HEK293 (cell line): ENCODE measurements at regions not wholly inside any gene's neighbourhood (a gene's known extent, or its start where the extent isn't known, plus 50 kb on each side); places are given as distances from the start of the nearest gene placed in this dataset.
A peak's percentile ranks its signal among the peaks of the same experiment; 100 is the strongest.

Experiments
- CTCF ChIA-PET: fragments of 350-600 bp; formaldehyde crosslinking; extraction: SDS; loops from one replicate; lab custom pipeline; 2021; ENCODE audit warnings: antibody characterized with exemption; lab: Yijun Ruan, JAX
- POLR2A ChIA-PET: fragments of 300-600 bp; formaldehyde crosslinking; extraction: SDS; loops from one replicate; lab custom pipeline; 2020; ENCODE audit warnings: antibody characterized with exemption, inconsistent platforms; lab: Yijun Ruan, JAX
- H3K27ac ChIP-seq: fragments of 200-500 bp; sonication (Bioruptor generic); 2 replicates; pipeline ENCODE4 v1.5.1; 2014; ENCODE audit warnings: low read depth, low read length, control low read depth, inconsistent platforms; ENCODE audit errors: extremely low read depth
- H3K36me3 ChIP-seq, 2 experiments: fragments of 200-500 bp in 1 of 2; sonication (Bioruptor generic) in 1 of 2; 1 replicate in 1 of 2; 2 replicates in 1 of 2; pipeline ENCODE4 v1.5.1; 2014 to 2017; ENCODE audit warnings: inconsistent platforms in 2 of 2, low read length in 2 of 2; ENCODE audit not compliant: control insufficient read depth in 2 of 2, insufficient read depth in 1 of 2
- H3K4me1 ChIP-seq: fragments of 200-500 bp; sonication (Bioruptor generic); 2 replicates; pipeline ENCODE4 v1.5.1; 2014; ENCODE audit warnings: mild to moderate bottlenecking, low read length, inconsistent platforms; ENCODE audit not compliant: control insufficient read depth, insufficient read depth
- H3K4me3 ChIP-seq: 2 replicates; pipeline ENCODE4 v1.5.1; 2011; ENCODE audit warnings: low read depth, mild to moderate bottlenecking, control low read depth, low read length, moderate library complexity
- H3K9me3 ChIP-seq: fragments of 200-500 bp; sonication (Bioruptor generic); 2 replicates; pipeline ENCODE4 v1.5.1; 2014; ENCODE audit warnings: low read depth, low read length, inconsistent platforms; ENCODE audit not compliant: control insufficient read depth, insufficient read depth
- KLF8 ChIP-seq: fragments of 450-650 bp; formaldehyde crosslinking; IDR thresholded peaks from 2 replicates; pipeline ENCODE4 v1.5.1; 2016; ENCODE audit warnings: missing biosample characterization, missing genetic modification characterization
- PRDM6 ChIP-seq: fragments of 450-650 bp; formaldehyde crosslinking; IDR thresholded peaks from 2 replicates; pipeline ENCODE4 v1.5.1; 2017; ENCODE audit warnings: missing biosample characterization, missing genetic modification characterization
- REST ChIP-seq: fragments of 450-650 bp; formaldehyde crosslinking; IDR thresholded peaks from 2 replicates; pipeline ENCODE4 v1.5.1; 2016; ENCODE audit warnings: missing biosample characterization, missing genetic modification characterization
- ZBTB17 ChIP-seq: fragments of 450-650 bp; formaldehyde crosslinking; IDR thresholded peaks from 2 replicates; pipeline ENCODE4 v1.5.1; 2016; ENCODE audit warnings: missing biosample characterization, missing genetic modification characterization
- ZNF138 ChIP-seq: fragments of 450-650 bp; formaldehyde crosslinking; IDR thresholded peaks from 2 replicates; pipeline ENCODE4 v1.5.1; 2016; ENCODE audit warnings: missing biosample characterization, missing genetic modification characterization, borderline replicate concordance
- ZNF202 ChIP-seq: fragments of 450-650 bp; formaldehyde crosslinking; IDR thresholded peaks from 2 replicates; pipeline ENCODE4 v1.5.1; 2016; ENCODE audit warnings: missing biosample characterization, missing genetic modification characterization, borderline replicate concordance
- ZNF24 ChIP-seq: fragments of 450-650 bp; formaldehyde crosslinking; IDR thresholded peaks from 2 replicates; pipeline ENCODE4 v1.5.1; 2016; ENCODE audit warnings: missing biosample characterization, missing genetic modification characterization
- ZNF501 ChIP-seq: fragments of 450-650 bp; formaldehyde crosslinking; IDR thresholded peaks from 2 replicates; pipeline ENCODE4 v1.5.1; 2016; ENCODE audit warnings: missing biosample characterization, missing genetic modification characterization
- ZNF548 ChIP-seq: fragments of 450-650 bp; formaldehyde crosslinking; IDR thresholded peaks from 2 replicates; pipeline ENCODE4 v1.5.1; 2016; ENCODE audit warnings: missing biosample characterization, missing genetic modification characterization
- ZNF670 ChIP-seq: fragments of 450-650 bp; formaldehyde crosslinking; IDR thresholded peaks from 2 replicates; pipeline ENCODE4 v1.5.1; 2016; ENCODE audit warnings: missing biosample characterization, missing genetic modification characterization, low read depth
- ZNF791 ChIP-seq: fragments of 450-650 bp; formaldehyde crosslinking; IDR thresholded peaks from 2 replicates; pipeline ENCODE4 v1.5.1; 2016; ENCODE audit warnings: missing biosample characterization, missing genetic modification characterization
- TF ChIP-seq, protein P1 (sequence below): fragments of 450-650 bp; formaldehyde crosslinking; IDR thresholded peaks from 2 replicates; pipeline ENCODE4 v1.5.1; 2017; ENCODE audit warnings: missing biosample characterization, missing genetic modification characterization

GRCh38 chr3:72429589-72430353, 418.5 kb downstream of the SHQ1 start:
- Histone ChIP-seq H3K4me1 (peaks cover 11% of the 10 kb centered on the region), H3K9me3 (no peaks in the 10 kb centered on the region), H3K36me3 (no peaks in the 10 kb centered on the region), H3K4me3 (no peak overlapping the region), H3K27ac (no peak overlapping the region)
- TF ChIP-seq ZNF548 (tag by site-specific recombination) (no peak), REST (tag by site-specific recombination) (no peak)
- TF ChIP-seq, protein P1, sequence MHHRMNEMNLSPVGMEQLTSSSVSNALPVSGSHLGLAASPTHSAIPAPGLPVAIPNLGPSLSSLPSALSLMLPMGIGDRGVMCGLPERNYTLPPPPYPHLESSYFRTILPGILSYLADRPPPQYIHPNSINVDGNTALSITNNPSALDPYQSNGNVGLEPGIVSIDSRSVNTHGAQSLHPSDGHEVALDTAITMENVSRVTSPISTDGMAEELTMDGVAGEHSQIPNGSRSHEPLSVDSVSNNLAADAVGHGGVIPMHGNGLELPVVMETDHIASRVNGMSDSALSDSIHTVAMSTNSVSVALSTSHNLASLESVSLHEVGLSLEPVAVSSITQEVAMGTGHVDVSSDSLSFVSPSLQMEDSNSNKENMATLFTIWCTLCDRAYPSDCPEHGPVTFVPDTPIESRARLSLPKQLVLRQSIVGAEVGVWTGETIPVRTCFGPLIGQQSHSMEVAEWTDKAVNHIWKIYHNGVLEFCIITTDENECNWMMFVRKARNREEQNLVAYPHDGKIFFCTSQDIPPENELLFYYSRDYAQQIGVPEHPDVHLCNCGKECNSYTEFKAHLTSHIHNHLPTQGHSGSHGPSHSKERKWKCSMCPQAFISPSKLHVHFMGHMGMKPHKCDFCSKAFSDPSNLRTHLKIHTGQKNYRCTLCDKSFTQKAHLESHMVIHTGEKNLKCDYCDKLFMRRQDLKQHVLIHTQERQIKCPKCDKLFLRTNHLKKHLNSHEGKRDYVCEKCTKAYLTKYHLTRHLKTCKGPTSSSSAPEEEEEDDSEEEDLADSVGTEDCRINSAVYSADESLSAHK (tag by site-specific recombination) = peak; percentile 54; the same call in 1 of the 2 replicates
- ChIA-PET POLR2A (interaction anchor here (0.6 kb wide), 1 partner anchor 57 kb away, joined by 5 read pairs; no protein-coding TSS in a partner anchor), CTCF (interaction anchor here (0.6 kb wide), 1 partner anchor 31 kb away, joined by 3 read pairs; no protein-coding TSS in a partner anchor)

DNA sequence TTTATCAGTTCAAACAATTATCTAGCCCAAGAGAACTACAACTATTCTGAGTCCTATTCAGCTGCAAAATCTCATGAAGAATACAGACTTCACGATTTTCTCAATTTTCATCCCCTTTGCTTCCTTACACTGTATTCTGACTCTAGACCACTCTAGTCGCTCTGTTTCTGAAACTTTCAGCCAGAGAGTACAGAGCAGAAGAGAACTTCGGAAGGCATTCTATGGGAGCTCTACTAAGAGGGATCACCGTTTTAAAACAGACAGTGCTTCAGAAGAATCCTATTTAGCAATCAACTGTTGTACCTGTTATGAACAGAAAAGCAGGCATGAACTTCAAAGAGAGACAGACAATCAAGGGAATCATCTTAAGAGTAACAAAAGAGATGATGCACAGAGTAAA, 419.4 kb downstream of the SHQ1 start:
- peaks cover 11% of the 10 kb centered on the region for H3K4me1 ChIP-seq
- H3K4me3 ChIP-seq = no peak overlapping the region
- TF ChIP-seq ZBTB17 (peak; percentile 92), ZNF791 (tag by site-specific recombination) (no peak)
- H3K9me3 ChIP-seq = no peaks in the 10 kb centered on the region
- ChIA-PET CTCF (no interaction called here), POLR2A (no interaction called here)
- no peak overlapping the region for H3K27ac ChIP-seq
- H3K36me3 ChIP-seq = no peaks in the 10 kb centered on the region

GRCh38 chr3:72427624-72428023, 420.6 kb downstream of the SHQ1 start:
- POLR2A ChIA-PET = no interaction called here
- H3K27ac ChIP-seq = no peak overlapping the region

More at GRCh38 chr3:72427624-72428023, 420.6 kb downstream of the SHQ1 start:
- peaks cover 11% of the 10 kb centered on the region for H3K4me1 ChIP-seq
- no peaks in the 10 kb centered on the region for H3K36me3 ChIP-seq
- CTCF ChIA-PET = no interaction called here
- TF ChIP-seq ZNF24 (no peak), ZNF501 (tag by site-specific recombination) (no peak), ZNF202 (tag by site-specific recombination) (no peak), PRDM6 (tag by site-specific recombination) (peak; percentile 71; the same call in 1 of the 2 replicates), KLF8 (tag by site-specific recombination) (no peak), ZNF670 (tag by site-specific recombination) (no peak), ZNF138 (tag by site-specific recombination) (no peak)
- no peak overlapping the region for H3K4me3 ChIP-seq
- H3K9me3 ChIP-seq = no peaks in the 10 kb centered on the region
